Keratinocyte (primary cell): ENCODE measurements at regions not wholly inside any gene's neighbourhood (a gene's known extent, or its start where the extent isn't known, plus 50 kb on each side); places are given as distances from the start of the nearest gene placed in this dataset.

Source experiments
- DNase-seq: peaks from one replicate; pipeline ENCODE4 v3.0.0-alpha.2; 2011; ENCODE audit warnings: low read depth, missing footprints, low spot score
- FAIRE-seq: peaks from 2 replicates; lab custom pipeline; 2011; peaks lifted over from hg19 to GRCh38; lab: Jason Lieb, UNC
- H2AFZ ChIP-seq: 2 replicates; pipeline ENCODE4 v1.6.0; 2012; ENCODE audit warnings: low read length, control low read depth, inconsistent platforms; ENCODE audit not compliant: control insufficient read depth
- H3K27ac ChIP-seq: 2 replicates; pipeline ENCODE4 v1.5.1; 2011; ENCODE audit warnings: low read length; ENCODE audit not compliant: control insufficient read depth, insufficient read depth
- H3K27me3 ChIP-seq: 3 replicates; pipeline ENCODE4 v1.6.0; 2011; ENCODE audit warnings: low read length; ENCODE audit not compliant: control insufficient read depth, insufficient read depth; ENCODE audit errors: extremely low read depth
- H3K36me3 ChIP-seq, 2 experiments: 2 replicates in 1 of 2; 3 replicates in 1 of 2; pipeline ENCODE4 v1.5.1; 2011; ENCODE audit warnings: low read length in 2 of 2, mild to moderate bottlenecking in 1 of 2; ENCODE audit not compliant: control insufficient read depth in 2 of 2, insufficient read depth in 2 of 2; ENCODE audit errors: extremely low read depth in 1 of 2
- H3K4me1 ChIP-seq: 3 replicates; pipeline ENCODE4 v1.5.1; 2011; ENCODE audit warnings: low read length; ENCODE audit not compliant: control insufficient read depth, insufficient read depth; ENCODE audit errors: extremely low read depth
- H3K4me2 ChIP-seq: 3 replicates; pipeline ENCODE4 v1.6.0; 2011; ENCODE audit warnings: low read depth, low read length; ENCODE audit not compliant: control insufficient read depth, insufficient read depth; ENCODE audit errors: extremely low read depth
- H3K4me3 ChIP-seq, 3 experiments: fragments of 200-600 bp in 1 of 3; sonication (generic) in 1 of 3; 2 replicates in 2 of 3; 3 replicates in 1 of 3; pipeline ENCODE4 v1.5.1; 2011 to 2016; ENCODE audit warnings: low read length in 3 of 3, mild to moderate bottlenecking in 3 of 3, control low read depth in 2 of 3, inconsistent platforms in 1 of 3, low read depth in 1 of 3, mixed read lengths in 1 of 3, mixed run types in 1 of 3, moderate library complexity in 1 of 3; ENCODE audit not compliant: control insufficient read depth in 2 of 3, insufficient read depth in 2 of 3; ENCODE audit errors: extremely low read depth in 1 of 3
- H3K79me2 ChIP-seq: 2 replicates; pipeline ENCODE4 v1.6.0; 2012; ENCODE audit warnings: low read length; ENCODE audit not compliant: control insufficient read depth, insufficient read depth
- H3K9ac ChIP-seq: 3 replicates; pipeline ENCODE4 v1.6.0; 2011; ENCODE audit warnings: low read length; ENCODE audit not compliant: control insufficient read depth, insufficient read depth; ENCODE audit errors: extremely low read depth
- H3K9me1 ChIP-seq: 3 replicates; pipeline ENCODE4 v1.6.0; 2011; ENCODE audit warnings: low read length; ENCODE audit not compliant: control insufficient read depth, insufficient read depth; ENCODE audit errors: extremely low read depth
- H3K9me3 ChIP-seq: 2 replicates; pipeline ENCODE4 v1.5.1; 2012; ENCODE audit warnings: low read depth, low read length; ENCODE audit not compliant: control insufficient read depth
- H4K20me1 ChIP-seq: 3 replicates; pipeline ENCODE4 v1.6.0; 2011; ENCODE audit warnings: low read length; ENCODE audit not compliant: control insufficient read depth, insufficient read depth; ENCODE audit errors: extremely low read depth
- EZH2 ChIP-seq: IDR thresholded peaks from one replicate; pipeline ENCODE4 v1.6.1; 2012; ENCODE audit warnings: inconsistent platforms, mild to moderate bottlenecking, low read length, moderate library complexity
- dilution Hi-C: fragments of 300-500 bp; cut with MboI; formaldehyde crosslinking; loops from one replicate; pipeline ENCODE4 v1.7.0; 2020; ENCODE audit warnings: low sequenced_read_pairs; ENCODE audit not compliant: extremely low pct_ligation_motif_present
- TF ChIP-seq, protein P1 (sequence below), 3 experiments: IDR thresholded peaks in 1 of 3; conservative IDR thresholded peaks in 1 of 3; optimal IDR thresholded peaks in 1 of 3; 2 replicates in 2 of 3; 3 replicates in 1 of 3; pipeline versions ENCODE3 to v1.5.1; 2011; ENCODE audit warnings: low read length in 3 of 3, mild to moderate bottlenecking in 3 of 3, moderate library complexity in 2 of 3, control low read depth in 1 of 3, inconsistent platforms in 1 of 3; ENCODE audit not compliant: insufficient read depth in 2 of 3; ENCODE audit errors: extremely low read depth in 1 of 3

GRCh38 chr1:36689992-36690391 lies 207.3 kb upstream of the CSF3R start:
- Histone ChIP-seq H3K4me2 (no peak overlapping the region), H3K4me1 (no peaks in the 10 kb centered on the region), H4K20me1 (no peaks in the 10 kb centered on the region), H3K9me1 (no peaks in the 10 kb centered on the region), H3K27me3 (peaks cover 17% of the 10 kb centered on the region), H3K9me3 (no peaks in the 10 kb centered on the region), H3K9ac (no peak overlapping the region), H3K4me3 (no peak overlapping the region), H3K27ac (no peak overlapping the region), H2AFZ (no peak overlapping the region), H3K36me3 (no peaks in the 10 kb centered on the region), H3K79me2 (no peaks in the 10 kb centered on the region)
- dilution Hi-C loops = no loop called here
- FAIRE-seq (no peak), DNase-seq (no peak)
- TF ChIP-seq EZH2 = no peak
- TF ChIP-seq, protein P1, sequence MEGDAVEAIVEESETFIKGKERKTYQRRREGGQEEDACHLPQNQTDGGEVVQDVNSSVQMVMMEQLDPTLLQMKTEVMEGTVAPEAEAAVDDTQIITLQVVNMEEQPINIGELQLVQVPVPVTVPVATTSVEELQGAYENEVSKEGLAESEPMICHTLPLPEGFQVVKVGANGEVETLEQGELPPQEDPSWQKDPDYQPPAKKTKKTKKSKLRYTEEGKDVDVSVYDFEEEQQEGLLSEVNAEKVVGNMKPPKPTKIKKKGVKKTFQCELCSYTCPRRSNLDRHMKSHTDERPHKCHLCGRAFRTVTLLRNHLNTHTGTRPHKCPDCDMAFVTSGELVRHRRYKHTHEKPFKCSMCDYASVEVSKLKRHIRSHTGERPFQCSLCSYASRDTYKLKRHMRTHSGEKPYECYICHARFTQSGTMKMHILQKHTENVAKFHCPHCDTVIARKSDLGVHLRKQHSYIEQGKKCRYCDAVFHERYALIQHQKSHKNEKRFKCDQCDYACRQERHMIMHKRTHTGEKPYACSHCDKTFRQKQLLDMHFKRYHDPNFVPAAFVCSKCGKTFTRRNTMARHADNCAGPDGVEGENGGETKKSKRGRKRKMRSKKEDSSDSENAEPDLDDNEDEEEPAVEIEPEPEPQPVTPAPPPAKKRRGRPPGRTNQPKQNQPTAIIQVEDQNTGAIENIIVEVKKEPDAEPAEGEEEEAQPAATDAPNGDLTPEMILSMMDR (optimal IDR thresholded peaks at IDR 0.05 in 1 of 3, IDR thresholded peaks at IDR 0.05 in 1 of 3, conservative IDR thresholded peaks at IDR 0.05 in 1 of 3; ENCODE audit: extremely low read depth in 1 of 3, insufficient read depth in 2 of 3, low read length in 3 of 3) = no peak

DNA sequence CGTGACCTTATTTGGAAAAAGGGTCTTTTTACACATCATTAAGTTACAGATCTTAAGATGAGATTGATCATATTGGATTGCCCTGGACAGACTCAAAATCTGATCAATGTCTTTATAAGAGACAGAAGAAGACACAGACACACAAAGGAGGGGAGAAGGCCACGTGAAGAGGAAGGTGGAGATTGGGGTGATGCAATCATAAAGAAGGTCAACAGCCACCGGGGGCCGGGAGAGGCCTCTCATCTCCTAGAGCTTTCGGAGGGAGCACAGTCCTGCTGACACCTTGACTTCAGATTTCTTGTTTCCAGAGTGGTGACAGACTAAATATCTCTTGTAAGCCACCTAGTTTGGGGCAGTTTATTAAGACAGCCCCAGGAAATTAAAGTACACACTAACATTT lies 204.6 kb upstream of the CSF3R start:
- dilution Hi-C loops = no loop called here
- Histone ChIP-seq H3K27me3 (no peaks in the 10 kb centered on the region), H3K4me3 (no peak overlapping the region), H4K20me1 (no peaks in the 10 kb centered on the region), H3K36me3 (no peaks in the 10 kb centered on the region), H3K27ac (no peak overlapping the region), H3K9ac (no peak overlapping the region), H3K4me1 (no peaks in the 10 kb centered on the region), H2AFZ (no peak overlapping the region), H3K79me2 (no peaks in the 10 kb centered on the region), H3K9me1 (no peaks in the 10 kb centered on the region), H3K9me3 (no peaks in the 10 kb centered on the region), H3K4me2 (no peak overlapping the region)
- TF ChIP-seq, protein P1 (optimal IDR thresholded peaks at IDR 0.05 in 1 of 3, IDR thresholded peaks at IDR 0.05 in 1 of 3, conservative IDR thresholded peaks at IDR 0.05 in 1 of 3; ENCODE audit: extremely low read depth in 1 of 3, insufficient read depth in 2 of 3, low read length in 3 of 3) = no peak
- no peak for TF ChIP-seq EZH2
- FAIRE-seq (no peak), DNase-seq (no peak)
